Stimulated activated effector memory CD8-positive, alpha-beta T cell treated with anti-CD3 and anti-CD28 coated beads, Interleukin-12 subunit alpha, Interleukin-12 subunit beta, amount 100 ng/mL, for 72 hours (primary cell): ENCODE measurements at regions not wholly inside any gene's neighbourhood (a gene's known extent, or its start where the extent isn't known, plus 50 kb on each side); places are given as distances from the start of the nearest gene placed in this dataset.

Experiments
- ATAC-seq: fragments of 150-1000 bp; cut with Tn5 transposase; 2 replicates; pipeline ENCODE4 v1.10.0; 2021
- DNase-seq, 2 donors: peaks; one replicate each; pipeline ENCODE4 v3.0.0; 2021 to 2022; ENCODE audit warnings: low spot score in 2 of 2
- H3K27ac Mint-ChIP-seq: one replicate; pipeline ENCODE4 v1.8.0; 2022; ENCODE audit warnings: mild to moderate bottlenecking, mixed read lengths
- H3K36me3 Mint-ChIP-seq: one replicate; pipeline ENCODE4 v1.8.0; 2022; ENCODE audit warnings: mild to moderate bottlenecking, mixed read lengths
- H3K4me1 Mint-ChIP-seq: one replicate; pipeline ENCODE4 v1.8.0; 2022; ENCODE audit warnings: mixed read lengths
- H3K4me3 Mint-ChIP-seq: one replicate; pipeline ENCODE4 v1.8.0; 2022; ENCODE audit warnings: mild to moderate bottlenecking, mixed read lengths
- H3K9me3 Mint-ChIP-seq: one replicate; pipeline ENCODE4 v1.8.0; 2022; ENCODE audit warnings: mixed read lengths

- no peak overlapping the region for H3K4me3 Mint-ChIP-seq
- H3K36me3 Mint-ChIP-seq, result no peaks in the 10 kb centered on the region
- H3K9me3 Mint-ChIP-seq, result no peaks in the 10 kb centered on the region
- DNase-seq (no peak), ATAC-seq (no peak)
- no peak overlapping the region for H3K27ac Mint-ChIP-seq
- peaks cover 24% of the 10 kb centered on the region for H3K4me1 Mint-ChIP-seq
Observed at GRCh38 chrX:20445109-20445508, 178.4 kb upstream of the RPS6KA3 start.

- no peak overlapping the region for H3K27ac Mint-ChIP-seq
- DNase-seq (peak; percentile 62 to 83), ATAC-seq (peak; percentile 91)
- peaks cover 24% of the 10 kb centered on the region for H3K4me1 Mint-ChIP-seq
- no peaks in the 10 kb centered on the region for H3K9me3 Mint-ChIP-seq
- no peak overlapping the region for H3K4me3 Mint-ChIP-seq
- H3K36me3 Mint-ChIP-seq, result no peaks in the 10 kb centered on the region
Observed at GRCh38 chrX:20442597-20442996, 175.9 kb upstream of the RPS6KA3 start.

- DNase-seq (no peak), ATAC-seq (no peak)
- no peaks in the 10 kb centered on the region for H3K36me3 Mint-ChIP-seq
- H3K27ac Mint-ChIP-seq, result no peak overlapping the region
- no peak overlapping the region for H3K4me3 Mint-ChIP-seq
- peaks cover 27% of the 10 kb centered on the region for H3K4me1 Mint-ChIP-seq
- no peaks in the 10 kb centered on the region for H3K9me3 Mint-ChIP-seq
Observed at GRCh38 chrX:20441123-20441522, 174.4 kb upstream of the RPS6KA3 start.

GRCh38 chrX:20438871-20439526 is 172.3 kb upstream of the RPS6KA3 start:
- DNase-seq (no peak), ATAC-seq (no peak)
- Mint-ChIP-seq H3K4me3 (no peak overlapping the region), H3K36me3 (no peaks in the 10 kb centered on the region), H3K9me3 (no peaks in the 10 kb centered on the region), H3K27ac (no peak overlapping the region), H3K4me1 (peaks cover 14% of the 10 kb centered on the region)

- ATAC-seq (no peak), DNase-seq (no peak)
- Mint-ChIP-seq H3K4me3 (peak overlapping the region; percentile 15), H3K9me3 (no peaks in the 10 kb centered on the region), H3K36me3 (no peaks in the 10 kb centered on the region), H3K27ac (peak overlapping the region; percentile 76), H3K4me1 (peaks cover 14% of the 10 kb centered on the region)
Observed at GRCh38 chrX:20437683-20438082, 171.0 kb upstream of the RPS6KA3 start.

GRCh38 chrX:20435913-20436312 is 169.2 kb upstream of the RPS6KA3 start:
- Mint-ChIP-seq H3K27ac (no peak overlapping the region), H3K36me3 (no peaks in the 10 kb centered on the region), H3K9me3 (no peaks in the 10 kb centered on the region), H3K4me1 (peaks cover 14% of the 10 kb centered on the region), H3K4me3 (no peak overlapping the region)
- no peak for DNase-seq
- no peak for ATAC-seq

GRCh38 chrX:20434986-20435385 is 168.3 kb upstream of the RPS6KA3 start:
- Mint-ChIP-seq H3K9me3 (no peaks in the 10 kb centered on the region), H3K4me3 (no peak overlapping the region), H3K36me3 (no peaks in the 10 kb centered on the region), H3K27ac (no peak overlapping the region), H3K4me1 (peaks cover 8% of the 10 kb centered on the region)
- ATAC-seq, result no peak
- DNase-seq, result no peak

GRCh38 chrX:20433388-20433775 is 166.7 kb upstream of the RPS6KA3 start:
- Mint-ChIP-seq H3K4me1 (peaks cover 8% of the 10 kb centered on the region), H3K27ac (no peak overlapping the region), H3K4me3 (no peak overlapping the region), H3K9me3 (no peaks in the 10 kb centered on the region), H3K36me3 (no peaks in the 10 kb centered on the region)
- DNase-seq, result no peak
- no peak for ATAC-seq

- no peak overlapping the region for H3K27ac Mint-ChIP-seq
Observed at GRCh38 chrX:20432746-20433387, 166.2 kb upstream of the RPS6KA3 start.

GRCh38 chrX:20432048-20432447 is 165.3 kb upstream of the RPS6KA3 start:
- ATAC-seq (no peak), DNase-seq (no peak)
- no peaks in the 10 kb centered on the region for H3K4me1 Mint-ChIP-seq
- H3K27ac Mint-ChIP-seq, result no peak overlapping the region
- no peak overlapping the region for H3K4me3 Mint-ChIP-seq
- H3K36me3 Mint-ChIP-seq, result no peaks in the 10 kb centered on the region
- H3K9me3 Mint-ChIP-seq, result no peaks in the 10 kb centered on the region

More at GRCh38 chrX:20432746-20433387, 166.2 kb upstream of the RPS6KA3 start:
- Mint-ChIP-seq H3K4me3 (no peak overlapping the region), H3K4me1 (peaks cover 6% of the 10 kb centered on the region), H3K36me3 (no peaks in the 10 kb centered on the region), H3K9me3 (no peaks in the 10 kb centered on the region)
- DNase-seq, result no peak
- ATAC-seq, result no peak

GRCh38 chrX:20431486-20431885 is 164.8 kb upstream of the RPS6KA3 start:
- DNase-seq (no peak), ATAC-seq (no peak)
- no peaks in the 10 kb centered on the region for H3K36me3 Mint-ChIP-seq
- no peak overlapping the region for H3K27ac Mint-ChIP-seq
- no peaks in the 10 kb centered on the region for H3K9me3 Mint-ChIP-seq
- no peaks in the 10 kb centered on the region for H3K4me1 Mint-ChIP-seq
- no peak overlapping the region for H3K4me3 Mint-ChIP-seq

GRCh38 chrX:20427173-20427770 is 160.6 kb upstream of the RPS6KA3 start:
- Mint-ChIP-seq H3K4me1 (no peaks in the 10 kb centered on the region), H3K4me3 (no peak overlapping the region), H3K36me3 (no peaks in the 10 kb centered on the region), H3K9me3 (no peaks in the 10 kb centered on the region), H3K27ac (no peak overlapping the region)
- DNase-seq, result no peak
- ATAC-seq, result no peak

- ATAC-seq (no peak), DNase-seq (no peak)
- no peaks in the 10 kb centered on the region for H3K9me3 Mint-ChIP-seq
- H3K36me3 Mint-ChIP-seq, result no peaks in the 10 kb centered on the region
- H3K4me1 Mint-ChIP-seq, result peaks cover 27% of the 10 kb centered on the region
- no peak overlapping the region for H3K4me3 Mint-ChIP-seq
- H3K27ac Mint-ChIP-seq, result no peak overlapping the region
Observed at GRCh38 chrX:20421697-20422096, 155.0 kb upstream of the RPS6KA3 start.

- no peak for ATAC-seq
- H3K4me3 Mint-ChIP-seq, result no peak overlapping the region
- no peaks in the 10 kb centered on the region for H3K9me3 Mint-ChIP-seq
- peaks cover 27% of the 10 kb centered on the region for H3K4me1 Mint-ChIP-seq
- DNase-seq, result no peak
- no peaks in the 10 kb centered on the region for H3K36me3 Mint-ChIP-seq
- no peak overlapping the region for H3K27ac Mint-ChIP-seq
Observed at GRCh38 chrX:20421275-20421674, 154.6 kb upstream of the RPS6KA3 start.

GRCh38 chrX:20420058-20420457 is 153.3 kb upstream of the RPS6KA3 start:
- H3K36me3 Mint-ChIP-seq, result no peaks in the 10 kb centered on the region
- H3K9me3 Mint-ChIP-seq, result no peaks in the 10 kb centered on the region
- DNase-seq (no peak), ATAC-seq (no peak)
- H3K27ac Mint-ChIP-seq, result no peak overlapping the region
- peaks cover 27% of the 10 kb centered on the region for H3K4me1 Mint-ChIP-seq
- no peak overlapping the region for H3K4me3 Mint-ChIP-seq
